ENCODE measurements at regions not wholly inside any gene's neighbourhood (a gene's known extent, or its start where the extent isn't known, plus 50 kb on each side); places are given as distances from the start of the nearest gene placed in this dataset.

DNA sequence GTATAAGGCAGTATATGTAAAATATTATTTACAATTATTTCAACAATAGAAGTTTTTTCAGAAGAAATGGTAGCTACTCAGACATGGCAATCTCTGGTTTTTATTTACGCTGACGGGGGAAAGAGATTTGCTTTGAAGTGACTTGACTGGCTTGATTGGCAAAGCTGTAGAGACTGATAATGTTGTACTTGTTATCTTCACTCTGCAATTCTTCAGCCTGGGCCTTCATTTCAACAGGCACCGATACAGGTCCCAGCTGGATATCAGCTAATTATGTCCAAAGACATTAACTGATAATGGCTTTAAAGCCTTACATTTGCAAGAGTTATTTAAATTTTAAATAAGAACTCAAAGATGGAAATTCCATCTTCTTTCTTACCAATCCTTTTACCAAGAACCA lies 151.4 kb upstream of the HS3ST3A1 start:
- H3K36me3 Mint-ChIP-seq (ENCODE audit: low read depth): no peaks in the 10 kb centered on the region
- no peaks in the 10 kb centered on the region for H3K9me3 Mint-ChIP-seq
- H3K4me3 Mint-ChIP-seq: no peak overlapping the region
- H3K4me1 Mint-ChIP-seq (ENCODE audit: low read depth): no peaks in the 10 kb centered on the region
- no peak overlapping the region for H3K27ac Mint-ChIP-seq
- H3K27me3 Mint-ChIP-seq: peaks cover 18% of the 10 kb centered on the region

DNA sequence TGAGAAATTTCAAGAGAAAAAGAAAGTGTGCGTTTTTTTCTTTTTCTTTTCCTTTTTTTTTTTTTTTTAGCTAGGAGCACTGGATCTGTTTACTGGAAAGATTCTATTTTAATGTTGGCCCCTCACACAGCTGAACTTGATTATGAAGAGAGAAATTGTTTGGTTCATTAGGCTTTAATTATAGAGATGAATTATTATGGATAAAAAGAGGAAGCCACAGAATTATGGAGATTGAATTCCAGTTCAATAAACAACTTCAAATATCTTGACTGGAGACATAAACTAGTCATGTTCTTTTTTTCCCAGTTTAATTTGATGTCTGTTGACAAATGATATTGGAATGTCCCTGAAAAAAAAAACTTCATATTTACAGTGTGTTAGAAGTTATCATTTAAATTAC lies 152.0 kb upstream of the HS3ST3A1 start:
- no peak overlapping the region for H3K4me3 Mint-ChIP-seq
- no peak overlapping the region for H3K27ac Mint-ChIP-seq
- no peaks in the 10 kb centered on the region for H3K9me3 Mint-ChIP-seq
- H3K4me1 Mint-ChIP-seq (ENCODE audit: low read depth): no peaks in the 10 kb centered on the region
- peaks cover 18% of the 10 kb centered on the region for H3K27me3 Mint-ChIP-seq
- H3K36me3 Mint-ChIP-seq (ENCODE audit: low read depth): no peaks in the 10 kb centered on the region

DNA sequence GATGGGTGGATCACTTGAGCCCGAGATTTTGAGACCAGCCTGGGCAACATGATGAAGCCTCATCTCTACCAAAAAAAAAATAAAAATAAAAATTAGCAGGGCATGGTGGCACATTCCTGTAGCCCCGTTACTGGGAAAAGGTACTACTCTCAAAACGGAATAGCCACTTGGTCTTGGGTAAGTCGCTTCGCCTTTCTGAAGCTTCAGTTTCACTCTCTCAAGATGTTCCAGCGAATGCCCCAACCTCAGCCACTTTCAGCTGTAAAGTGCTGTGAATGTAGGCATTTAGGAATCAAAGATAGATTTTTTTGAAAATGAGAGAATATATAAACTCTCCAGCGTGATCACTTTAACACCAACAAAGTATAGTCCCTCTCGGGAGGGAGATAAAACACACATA lies 154.1 kb upstream of the HS3ST3A1 start:
- Mint-ChIP-seq H3K4me1 (ENCODE audit: low read depth) (no peaks in the 10 kb centered on the region), H3K27ac (no peak overlapping the region), H3K27me3 (peaks cover 8% of the 10 kb centered on the region), H3K36me3 (ENCODE audit: low read depth) (no peaks in the 10 kb centered on the region), H3K9me3 (no peaks in the 10 kb centered on the region), H3K4me3 (no peak overlapping the region)

DNA sequence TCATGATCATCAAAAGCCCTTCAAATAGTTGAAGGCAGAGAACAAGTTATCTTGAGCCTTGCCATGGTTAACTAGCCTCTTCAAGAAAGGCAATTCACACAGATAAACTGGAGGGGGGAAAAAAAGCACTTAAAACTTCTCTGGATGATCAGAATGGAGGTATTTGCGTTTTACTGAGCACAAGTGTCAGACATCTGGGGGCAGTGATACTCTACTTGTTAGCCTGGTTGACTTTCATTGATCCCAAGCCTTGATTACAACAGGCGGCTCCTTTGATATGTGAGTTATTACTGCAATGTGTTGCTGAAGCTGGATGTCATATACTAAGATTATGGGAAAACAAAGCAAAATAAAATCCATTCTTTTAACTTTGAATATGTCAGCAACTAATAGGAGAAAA lies 155.0 kb upstream of the HS3ST3A1 start:
- H3K27ac Mint-ChIP-seq: no peak overlapping the region
- H3K36me3 Mint-ChIP-seq (ENCODE audit: low read depth): no peaks in the 10 kb centered on the region
- no peaks in the 10 kb centered on the region for H3K9me3 Mint-ChIP-seq
- peaks cover 4% of the 10 kb centered on the region for H3K27me3 Mint-ChIP-seq
- H3K4me3 Mint-ChIP-seq: no peak overlapping the region
- no peaks in the 10 kb centered on the region for H3K4me1 Mint-ChIP-seq (ENCODE audit: low read depth)

DNA sequence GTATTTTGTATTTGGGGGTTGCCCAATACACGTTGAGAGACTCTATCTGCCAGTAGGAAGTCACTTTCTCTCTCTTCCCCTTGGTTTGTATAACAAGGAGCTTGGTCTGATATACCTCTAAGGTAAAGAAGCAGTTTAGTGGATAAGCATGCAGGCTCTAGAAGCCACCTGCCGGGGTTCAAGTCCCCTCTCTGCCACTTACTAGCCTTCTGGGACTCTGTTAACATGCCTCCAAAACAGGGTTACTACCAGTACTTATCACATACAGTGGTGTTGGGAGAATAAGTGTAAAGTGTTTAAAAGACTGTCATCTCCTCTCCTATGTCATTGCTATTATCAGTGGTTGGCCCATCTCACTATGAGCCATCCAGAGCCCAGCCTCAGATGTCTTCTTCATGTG lies 156.1 kb upstream of the HS3ST3A1 start:
- no peak overlapping the region for H3K4me3 Mint-ChIP-seq
- peaks cover 4% of the 10 kb centered on the region for H3K27me3 Mint-ChIP-seq
- no peaks in the 10 kb centered on the region for H3K36me3 Mint-ChIP-seq (ENCODE audit: low read depth)
- no peaks in the 10 kb centered on the region for H3K4me1 Mint-ChIP-seq (ENCODE audit: low read depth)
- H3K9me3 Mint-ChIP-seq: no peaks in the 10 kb centered on the region
- no peak overlapping the region for H3K27ac Mint-ChIP-seq

DNA sequence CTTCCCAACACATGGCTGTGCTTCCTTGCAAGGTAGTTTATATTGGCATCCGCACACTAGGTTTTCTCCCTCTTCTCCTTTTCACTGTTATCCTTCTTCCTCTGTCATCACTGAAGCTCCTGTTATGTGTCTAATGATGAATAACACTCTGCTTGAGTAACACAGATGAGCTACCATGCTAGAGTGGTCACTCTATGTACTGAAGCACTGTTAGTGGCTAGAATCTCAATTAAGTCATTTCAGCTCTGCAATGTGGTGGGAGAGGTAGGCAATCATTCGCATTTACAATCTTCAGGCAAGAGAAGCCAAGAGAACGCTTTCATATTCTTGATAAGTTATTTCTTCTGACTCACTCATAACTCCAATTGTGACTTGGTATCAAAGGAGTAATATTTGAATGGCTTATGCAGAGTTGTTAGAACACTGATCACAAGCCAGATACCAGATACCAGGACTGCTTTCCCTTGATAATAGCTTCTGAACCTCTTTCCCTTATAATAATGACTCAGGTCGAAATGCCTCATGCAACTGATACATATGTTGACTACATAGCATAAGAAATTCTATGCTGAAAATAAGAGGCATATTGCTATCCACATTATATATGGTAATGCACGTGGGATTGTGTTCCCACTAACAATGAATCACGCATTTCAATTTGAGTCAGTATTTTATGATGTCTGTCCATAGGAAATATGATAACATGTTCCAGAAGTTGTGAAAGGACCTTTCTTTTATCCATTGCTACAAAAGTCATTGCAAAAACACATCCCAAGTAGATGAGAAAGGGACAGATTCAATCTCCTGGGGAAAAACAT lies 158.0 kb upstream of the HS3ST3A1 start:
- Mint-ChIP-seq H3K9me3 (no peaks in the 10 kb centered on the region), H3K4me1 (ENCODE audit: low read depth) (no peaks in the 10 kb centered on the region), H3K36me3 (ENCODE audit: low read depth) (no peaks in the 10 kb centered on the region), H3K27ac (no peak overlapping the region), H3K27me3 (peaks cover 11% of the 10 kb centered on the region), H3K4me3 (no peak overlapping the region)

DNA sequence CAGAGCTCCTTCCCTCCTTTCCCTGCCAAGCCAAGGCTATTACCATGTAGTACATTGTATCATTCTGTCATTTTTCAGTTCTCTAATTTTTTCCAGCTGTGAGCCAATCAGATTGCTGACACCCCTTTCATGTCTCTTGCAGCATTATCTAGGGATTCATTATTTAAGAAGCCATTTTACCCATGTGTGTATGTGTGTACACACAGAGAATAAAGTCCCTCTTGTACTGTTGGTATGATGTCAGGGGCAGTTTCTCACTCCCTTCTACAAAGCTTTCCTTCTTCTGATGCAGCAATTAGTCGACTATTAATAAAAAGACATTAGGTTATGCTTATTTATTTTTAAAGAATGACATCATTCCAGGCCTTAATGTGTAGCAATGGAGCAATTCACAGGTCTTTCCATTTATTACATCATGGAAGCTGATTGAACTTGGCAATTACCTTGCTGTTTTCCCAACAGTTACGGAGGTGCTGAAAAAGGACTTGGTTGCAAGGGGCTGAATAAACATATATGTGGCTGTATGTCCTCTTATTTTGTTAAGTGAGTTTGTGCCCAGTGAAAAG lies 159.4 kb upstream of the HS3ST3A1 start:
- Mint-ChIP-seq H3K4me1 (ENCODE audit: low read depth) (no peaks in the 10 kb centered on the region), H3K9me3 (no peaks in the 10 kb centered on the region), H3K4me3 (no peak overlapping the region), H3K27me3 (peaks cover 22% of the 10 kb centered on the region), H3K36me3 (ENCODE audit: low read depth) (no peaks in the 10 kb centered on the region), H3K27ac (no peak overlapping the region)

DNA sequence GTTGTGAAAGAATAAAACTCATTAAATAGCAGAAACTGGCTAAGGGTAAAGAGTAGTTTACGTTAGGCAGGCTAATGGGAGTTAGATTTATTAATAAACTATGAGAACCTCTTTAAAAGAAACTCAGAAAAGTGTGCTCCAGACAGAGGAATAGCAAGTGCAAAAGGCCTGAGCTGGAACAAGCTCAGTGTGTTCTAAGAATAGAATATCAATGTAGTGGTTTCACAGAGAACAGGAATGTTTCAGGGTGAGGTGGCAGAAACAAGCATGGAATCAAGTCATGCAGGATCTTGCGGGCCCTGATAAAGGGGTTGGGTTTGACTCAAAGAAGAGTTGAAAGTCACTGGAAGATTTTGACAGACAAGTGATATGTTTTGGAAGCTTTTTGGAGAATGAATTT lies 164.0 kb upstream of the HS3ST3A1 start:
- Mint-ChIP-seq H3K4me3 (no peak overlapping the region), H3K27me3 (peaks cover 36% of the 10 kb centered on the region), H3K4me1 (ENCODE audit: low read depth) (no peaks in the 10 kb centered on the region), H3K9me3 (peaks cover 13% of the 10 kb centered on the region), H3K27ac (no peak overlapping the region), H3K36me3 (ENCODE audit: low read depth) (peaks cover 4% of the 10 kb centered on the region)

DNA sequence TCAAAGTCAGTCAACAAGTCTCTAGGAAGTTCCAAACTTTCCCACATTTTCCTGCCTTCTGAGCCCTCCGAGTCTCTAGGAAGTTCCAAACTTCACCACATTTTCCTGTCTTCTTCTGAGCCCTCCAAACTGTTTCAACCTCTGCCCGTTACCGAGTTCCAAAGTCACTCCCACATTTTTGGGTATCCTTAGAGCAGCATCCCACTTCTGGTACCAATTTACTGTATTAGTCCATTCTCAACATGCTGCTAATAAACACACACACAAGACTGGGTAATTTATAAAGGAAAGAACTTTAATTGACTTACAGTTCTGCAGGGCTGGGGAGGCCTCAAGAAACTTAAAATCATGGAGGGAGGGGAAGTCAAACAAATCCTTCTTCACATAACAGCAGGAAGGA lies 169.0 kb upstream of the HS3ST3A1 start:
- Mint-ChIP-seq H3K36me3 (ENCODE audit: low read depth) (peaks cover 10% of the 10 kb centered on the region), H3K4me1 (ENCODE audit: low read depth) (no peaks in the 10 kb centered on the region), H3K27ac (no peak overlapping the region), H3K9me3 (peaks cover 27% of the 10 kb centered on the region), H3K4me3 (no peak overlapping the region), H3K27me3 (peaks cover 17% of the 10 kb centered on the region)

DNA sequence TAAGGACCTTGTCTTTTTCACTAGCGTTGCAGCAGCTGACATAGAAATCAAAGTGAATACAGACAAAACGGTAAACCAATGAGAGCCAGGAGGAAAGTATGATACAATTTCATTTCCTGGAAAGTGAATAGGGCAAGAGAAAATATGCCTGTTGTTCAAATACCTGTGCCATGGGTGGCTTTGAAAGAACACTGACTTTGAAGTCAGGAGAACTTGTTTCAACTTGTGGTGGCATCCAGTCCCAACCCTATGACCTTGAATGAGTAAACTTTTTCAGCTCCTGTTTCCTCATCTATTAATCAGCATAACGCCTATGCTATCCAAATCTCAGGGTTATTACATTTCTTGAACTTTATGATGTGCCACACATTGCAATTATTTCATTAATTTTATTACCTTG lies 173.7 kb upstream of the HS3ST3A1 start:
- Mint-ChIP-seq H3K27ac (no peak overlapping the region), H3K27me3 (no peaks in the 10 kb centered on the region), H3K36me3 (ENCODE audit: low read depth) (peaks cover 8% of the 10 kb centered on the region), H3K4me3 (no peak overlapping the region), H3K4me1 (ENCODE audit: low read depth) (no peaks in the 10 kb centered on the region), H3K9me3 (peaks cover 25% of the 10 kb centered on the region)

DNA sequence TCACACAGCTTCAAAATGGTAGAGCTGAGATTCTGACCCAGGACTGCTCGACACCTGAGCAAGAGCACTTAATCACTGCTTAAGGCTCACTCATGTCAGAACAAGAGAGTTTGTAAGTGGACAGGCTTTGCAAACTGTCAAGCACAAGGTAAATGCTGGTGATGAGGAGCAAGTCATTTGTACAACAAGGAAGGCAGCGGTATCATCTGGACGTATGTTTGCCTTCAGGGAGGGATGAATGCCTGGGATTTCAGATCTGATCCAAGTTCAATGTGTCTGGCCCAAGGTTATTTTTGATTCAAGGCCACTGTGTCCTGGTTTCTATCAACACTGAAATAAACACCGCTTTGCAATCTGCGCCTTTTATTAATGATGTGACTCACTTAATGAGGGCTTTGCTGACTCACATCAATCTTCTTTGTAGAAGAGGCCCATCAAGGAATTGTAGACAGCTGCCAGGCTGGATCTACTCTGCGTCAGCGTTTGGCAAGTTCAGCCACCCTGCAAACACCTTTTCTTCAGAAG lies 174.4 kb upstream of the HS3ST3A1 start:
- H3K27me3 Mint-ChIP-seq: no peaks in the 10 kb centered on the region
- no peaks in the 10 kb centered on the region for H3K4me1 Mint-ChIP-seq (ENCODE audit: low read depth)

DNA sequence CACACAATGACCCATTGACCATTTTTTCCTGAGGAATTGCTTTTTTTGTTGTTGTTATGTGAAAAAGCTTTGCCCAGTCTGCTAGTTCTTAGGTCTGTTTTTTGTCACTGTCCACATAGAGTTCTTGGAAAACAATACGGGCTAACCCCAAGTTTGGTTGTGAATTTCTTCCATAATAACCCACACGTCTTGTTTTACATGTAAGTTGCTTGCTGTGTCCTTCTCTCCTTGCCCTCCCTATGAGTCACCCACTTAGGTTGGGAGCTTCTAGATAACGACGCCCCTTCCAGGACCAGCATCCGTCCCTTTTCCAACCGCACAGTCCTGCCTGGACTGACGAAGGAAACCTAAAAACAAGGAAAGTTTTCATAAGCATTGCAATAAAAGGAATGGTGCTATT lies 175.3 kb upstream of the HS3ST3A1 start:
- no peaks in the 10 kb centered on the region for H3K27me3 Mint-ChIP-seq
- H3K4me1 Mint-ChIP-seq (ENCODE audit: low read depth): no peaks in the 10 kb centered on the region
- H3K9me3 Mint-ChIP-seq: peaks cover 25% of the 10 kb centered on the region
- H3K27ac Mint-ChIP-seq: no peak overlapping the region
- H3K36me3 Mint-ChIP-seq (ENCODE audit: low read depth): peaks cover 4% of the 10 kb centered on the region
- no peak overlapping the region for H3K4me3 Mint-ChIP-seq

More for the DNA sequence above, 174.4 kb upstream of the HS3ST3A1 start:
- H3K36me3 Mint-ChIP-seq (ENCODE audit: low read depth): peaks cover 7% of the 10 kb centered on the region
- no peak overlapping the region for H3K27ac Mint-ChIP-seq
- peaks cover 25% of the 10 kb centered on the region for H3K9me3 Mint-ChIP-seq
- H3K4me3 Mint-ChIP-seq: no peak overlapping the region

DNA sequence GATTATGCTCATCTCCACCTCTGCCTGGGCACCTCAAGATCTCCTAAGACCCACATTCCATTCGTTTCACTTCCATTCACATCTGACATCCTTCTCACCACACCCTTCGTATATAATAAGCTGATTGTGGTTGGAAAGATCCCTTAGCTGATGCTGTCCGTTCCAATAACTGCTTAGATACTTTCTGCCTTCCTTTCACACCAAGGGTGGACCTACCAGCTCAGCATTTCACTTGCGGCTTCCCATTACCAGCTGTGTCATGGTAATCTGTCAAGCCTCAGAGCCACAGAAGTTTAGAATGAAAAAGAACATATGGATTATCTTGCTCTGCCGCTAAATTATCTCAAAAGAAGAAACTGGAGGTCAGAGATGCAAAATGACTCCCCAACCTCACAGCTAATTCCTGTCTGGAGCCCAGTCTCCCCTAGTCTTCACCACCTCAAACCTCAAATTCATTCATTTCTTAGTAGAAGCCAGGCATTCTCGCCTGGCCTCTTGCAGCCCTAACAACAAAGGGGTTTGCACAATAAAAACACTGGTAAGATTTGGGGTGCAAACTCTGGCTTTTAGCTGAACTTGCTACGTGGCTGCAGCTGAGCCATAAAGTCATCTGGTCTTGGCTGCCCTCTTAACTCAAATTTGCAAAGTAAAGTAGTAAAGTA lies 182.8 kb upstream of the HS3ST3A1 start:
- Mint-ChIP-seq H3K27ac (no peak overlapping the region), H3K27me3 (no peaks in the 10 kb centered on the region), H3K4me1 (ENCODE audit: low read depth) (no peaks in the 10 kb centered on the region), H3K36me3 (ENCODE audit: low read depth) (peaks cover 4% of the 10 kb centered on the region), H3K4me3 (no peak overlapping the region), H3K9me3 (peaks cover 17% of the 10 kb centered on the region)

DNA sequence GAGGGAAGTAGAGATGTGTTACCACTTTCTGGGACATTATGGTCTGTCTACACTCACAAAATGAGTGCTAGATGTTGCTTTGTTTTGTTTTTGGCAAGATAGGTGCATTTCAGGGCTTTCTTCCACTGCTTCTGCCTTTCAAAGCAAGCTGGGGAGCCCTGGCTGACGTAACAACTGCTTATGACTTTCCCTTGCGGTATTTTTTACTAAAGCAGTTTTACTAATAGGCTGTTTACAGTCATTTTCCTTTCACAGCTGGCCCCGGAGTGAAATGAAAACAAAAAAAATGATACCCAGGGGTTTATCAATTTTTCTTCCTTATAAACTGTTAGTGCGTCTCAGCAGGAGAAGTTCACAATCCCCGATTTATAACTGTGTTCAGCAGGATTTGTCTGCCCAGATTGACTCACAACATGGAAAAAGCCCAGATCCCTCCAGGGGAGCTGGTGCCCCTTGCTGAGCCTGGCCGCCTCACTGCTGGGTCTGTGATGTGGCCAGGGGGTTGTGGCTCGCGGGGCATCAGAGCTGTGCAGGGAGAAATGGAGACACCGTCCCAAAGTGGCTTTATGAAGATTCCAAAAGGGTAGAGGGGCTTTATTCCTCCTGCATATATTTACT lies 184.4 kb upstream of the HS3ST3A1 start:
- Mint-ChIP-seq H3K36me3 (ENCODE audit: low read depth) (no peaks in the 10 kb centered on the region), H3K27me3 (no peaks in the 10 kb centered on the region), H3K4me1 (ENCODE audit: low read depth) (no peaks in the 10 kb centered on the region), H3K9me3 (peaks cover 4% of the 10 kb centered on the region), H3K4me3 (no peak overlapping the region), H3K27ac (no peak overlapping the region)

DNA sequence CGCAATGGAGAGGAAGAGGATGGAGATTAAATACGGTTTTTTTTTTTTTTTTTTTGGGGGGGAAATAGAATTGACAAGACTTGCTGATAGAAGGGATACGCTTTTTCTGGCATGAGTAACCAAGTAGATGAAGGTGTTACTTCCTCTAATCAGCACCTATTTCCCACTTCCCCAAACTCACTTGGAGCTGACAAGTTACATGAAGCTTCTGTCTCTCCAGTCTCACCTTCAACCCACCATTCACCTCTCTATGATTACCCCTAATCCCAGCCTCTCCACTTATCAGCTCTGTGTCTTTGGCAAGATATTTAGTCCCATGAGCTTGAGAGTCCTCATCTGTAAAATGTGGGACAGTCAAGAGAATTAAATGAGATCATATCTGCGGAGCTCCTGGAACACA lies 185.9 kb upstream of the HS3ST3A1 start:
- no peaks in the 10 kb centered on the region for H3K36me3 Mint-ChIP-seq (ENCODE audit: low read depth)
- no peaks in the 10 kb centered on the region for H3K4me1 Mint-ChIP-seq (ENCODE audit: low read depth)
- no peaks in the 10 kb centered on the region for H3K27me3 Mint-ChIP-seq
- no peaks in the 10 kb centered on the region for H3K9me3 Mint-ChIP-seq
- H3K4me3 Mint-ChIP-seq: no peak overlapping the region
- H3K27ac Mint-ChIP-seq: no peak overlapping the region

Measured in stimulated activated naive CD8-positive, alpha-beta T cell treated with anti-CD3 and anti-CD28 coated beads, Interleukin-15, Interleukin-2, amounts not matched to agents 100 ng/mL and 50 ng/mL, for 24 hours (primary cell).